HepG2 (cell line): ENCODE measurements at regions not wholly inside any gene's neighbourhood (a gene's known extent, or its start where the extent isn't known, plus 50 kb on each side); places are given as distances from the start of the nearest gene placed in this dataset.

Source experiments
- ATAC-seq: fragments of 200-7000 bp; cut with Tn5 transposase; 3 replicates; pipeline ENCODE4 v1.9.1; 2020; ENCODE audit warnings: mild to moderate bottlenecking, moderate library complexity
- BruUV-seq: library from RNA; stranded (reverse); fragments of 400-500 nt; replicated peaks from 2 replicates; lab custom pipeline; 2021; lab: Mats Ljungman, UMichigan
- CTCF ChIA-PET: fragments of 300-600 bp; formaldehyde crosslinking; extraction: SDS; loops from one replicate; lab custom pipeline; 2021; ENCODE audit warnings: low total read pairs, inconsistent platforms, low intra/inter-chr PET ratio; lab: Yijun Ruan, JAX
- POLR2A ChIA-PET: fragments of 350-600 bp; sonication (Branson Sonifier 250); formaldehyde crosslinking; loops from one replicate; lab custom pipeline; 2020; ENCODE audit warnings: antibody characterized with exemption, inconsistent platforms; lab: Yijun Ruan, JAX
- DNase-seq: peaks from one replicate; pipeline ENCODE4 v3.0.0-alpha.2; 2015; ENCODE audit warnings: low spot score
- FAIRE-seq: peaks from 3 replicates; lab custom pipeline; 2011; peaks lifted over from hg19 to GRCh38; lab: Jason Lieb, UNC
- H2AFZ ChIP-seq: one replicate; pipeline ENCODE4 v1.6.1; 2011; ENCODE audit warnings: low read length, inconsistent platforms
- H3K27ac ChIP-seq: fragments of 300-600 bp; 3 replicates; pipeline ENCODE4 v1.8.0; 2011; ENCODE audit warnings: mixed run types, mild to moderate bottlenecking, mixed read lengths, low read length, inconsistent platforms; ENCODE audit not compliant: insufficient read depth; ENCODE audit errors: extremely low read length
- H3K27me3 ChIP-seq, 2 experiments: fragments of 200-600 bp in 1 of 2; 2 replicates in 1 of 2; 3 replicates in 1 of 2; pipeline versions ENCODE4 v1.6.0 to v1.8.0; 2011; ENCODE audit warnings: low read length in 2 of 2, mild to moderate bottlenecking in 2 of 2, moderate library complexity in 2 of 2, inconsistent platforms in 1 of 2; ENCODE audit not compliant: insufficient read depth in 2 of 2, control insufficient read depth in 1 of 2
- H3K36me3 ChIP-seq, 2 experiments: fragments of 200-600 bp in 1 of 2; replicated peaks in 1 of 2; 2 replicates in 1 of 2; 3 replicates in 1 of 2; pipeline versions ENCODE4 v1.5.1 to v1.8.0; 2011; ENCODE audit warnings: low read length in 2 of 2, inconsistent platforms in 1 of 2; ENCODE audit not compliant: insufficient read depth in 2 of 2, control insufficient read depth in 1 of 2
- H3K4me1 ChIP-seq: 2 replicates; pipeline ENCODE4 v1.5.1; 2012; ENCODE audit warnings: low read length, inconsistent platforms; ENCODE audit not compliant: insufficient read depth
- H3K4me2 ChIP-seq: 2 replicates; pipeline ENCODE4 v1.6.0; 2011; ENCODE audit warnings: low read depth, low read length, inconsistent platforms
- H3K4me3 ChIP-seq, 3 experiments: fragments of 200-600 bp in 1 of 3; sonication (generic), shearing (Covaris generic) in 1 of 3; replicated peaks in 1 of 3; 2 replicates each; pipeline ENCODE4 v1.5.1; 2011 to 2016; ENCODE audit warnings: low read length in 3 of 3, inconsistent platforms in 2 of 3, low read depth in 2 of 3, mild to moderate bottlenecking in 2 of 3, control low read depth in 1 of 3, mixed read lengths in 1 of 3; ENCODE audit not compliant: insufficient read depth in 1 of 3
- H3K79me2 ChIP-seq: one replicate; pipeline ENCODE4 v1.6.1; 2011; ENCODE audit warnings: low read length, inconsistent platforms; ENCODE audit not compliant: insufficient read depth
- H3K9ac ChIP-seq: 2 replicates; pipeline ENCODE4 v1.6.0; 2011; ENCODE audit warnings: mild to moderate bottlenecking, low read depth, low read length, inconsistent platforms; ENCODE audit not compliant: insufficient read depth
- H3K9me3 ChIP-seq: 2 replicates; pipeline ENCODE4 v1.5.1; 2012; ENCODE audit warnings: mild to moderate bottlenecking, low read length
- H4K20me1 ChIP-seq: 2 replicates; pipeline ENCODE4 v1.6.0; 2011; ENCODE audit warnings: inconsistent platforms, mild to moderate bottlenecking, low read length, moderate library complexity; ENCODE audit not compliant: insufficient read depth
- HNF4A ChIP-seq: sonication (generic); formaldehyde crosslinking; IDR thresholded peaks from 2 replicates; pipeline ENCODE4 v1.4.0; 2020; ENCODE audit warnings: missing genetic modification reagents
- JARID2 ChIP-seq: sonication (generic); formaldehyde crosslinking; IDR thresholded peaks from 2 replicates; pipeline ENCODE4 v1.8.1; 2023; ENCODE audit warnings: missing genetic modification reagents, inconsistent platforms; ENCODE audit not compliant: insufficient replicate concordance
- KAT8 ChIP-seq: IDR thresholded peaks from 2 replicates; pipeline ENCODE4 v1.6.1; 2016; ENCODE audit warnings: missing genetic modification reagents, missing compliant biosample characterization
- MED8 ChIP-seq: sonication (generic); formaldehyde crosslinking; IDR thresholded peaks from 2 replicates; pipeline ENCODE4 v1.8.1; 2023; ENCODE audit warnings: mild to moderate bottlenecking, missing genetic modification reagents; ENCODE audit not compliant: insufficient replicate concordance
- PCBP2 ChIP-seq: fragments of 200-400 bp; formaldehyde crosslinking; optimal IDR thresholded peaks from 2 replicates; pipeline ENCODE3; 2018; ENCODE audit warnings: low read length, low read depth; ENCODE audit not compliant: poor library complexity, severe bottlenecking
- RARA ChIP-seq: IDR thresholded peaks from 2 replicates; pipeline ENCODE4 v1.6.1; 2016; ENCODE audit warnings: missing genetic modification reagents, missing compliant biosample characterization
- SOX6 ChIP-seq, 2 experiments: fragments of 450-650 bp in 1 of 2; sonication (generic) in 1 of 2; formaldehyde crosslinking in 1 of 2; IDR thresholded peaks; 2 replicates each; pipeline versions ENCODE4 v1.4.0 to v1.6.1; 2017 to 2020; ENCODE audit warnings: antibody characterized with exemption in 1 of 2, mild to moderate bottlenecking in 1 of 2, missing genetic modification reagents in 1 of 2
- TARDBP ChIP-seq: sonication (generic); formaldehyde crosslinking; IDR thresholded peaks from 2 replicates; pipeline ENCODE4 v1.8.0; 2022; ENCODE audit warnings: mild to moderate bottlenecking, missing genetic modification reagents
- ZNF235 ChIP-seq: sonication (generic); formaldehyde crosslinking; IDR thresholded peaks from 2 replicates; pipeline ENCODE4 v1.8.1; 2023; ENCODE audit warnings: mild to moderate bottlenecking, missing genetic modification reagents, borderline replicate concordance
- ZNF292 ChIP-seq: sonication (generic); formaldehyde crosslinking; IDR thresholded peaks from 2 replicates; pipeline ENCODE4 v1.8.1; 2022; ENCODE audit warnings: mild to moderate bottlenecking, low read depth, missing genetic modification reagents, borderline replicate concordance
- ZNF451 ChIP-seq: sonication (generic); formaldehyde crosslinking; IDR thresholded peaks from 2 replicates; pipeline ENCODE4 v1.5.0; 2020; ENCODE audit warnings: mild to moderate bottlenecking, missing genetic modification reagents
- ZNF510 ChIP-seq: sonication (generic); formaldehyde crosslinking; IDR thresholded peaks from 2 replicates; pipeline ENCODE4 v1.4.0; 2020; ENCODE audit warnings: low read depth, mild to moderate bottlenecking, missing genetic modification reagents
- WGBS: methylation state at CpG from one replicate; pipeline ENCODE4 v1.1.6; 2017; ENCODE audit warnings: low lambda C conversion rate; 5-methylcytosine and 5-hydroxymethylcytosine counted together
- in situ Hi-C: cut with HindIII; loops from 2 replicates; pipeline ENCODE4 v1.10.0; 2017; ENCODE audit warnings: low pct_unique_long_range_greater_than_20kb; ENCODE audit not compliant: extremely low pct_ligation_motif_present
- intact Hi-C: fragments of 100-400 bp; cut with micrococcal nuclease; formaldehyde crosslinking; loops from one replicate; pipeline ENCODE4 v1.10.0; 2022; ENCODE audit not compliant: unreplicated experiment
- TF ChIP-seq, protein P1 (sequence below): sonication (generic); formaldehyde crosslinking; IDR thresholded peaks from 2 replicates; pipeline ENCODE4 v1.5.1; 2020; ENCODE audit warnings: mild to moderate bottlenecking, missing genetic modification reagents, moderate library complexity
- TF ChIP-seq, protein P2 (sequence below): sonication (generic); formaldehyde crosslinking; IDR thresholded peaks from 2 replicates; pipeline ENCODE4 v1.8.1; 2022; ENCODE audit warnings: mild to moderate bottlenecking, missing genetic modification reagents
- TF ChIP-seq, protein P3 (sequence below): sonication (generic); formaldehyde crosslinking; IDR thresholded peaks from 2 replicates; pipeline ENCODE4 v1.8.0; 2022; ENCODE audit warnings: missing genetic modification reagents, mild to moderate bottlenecking, moderate library complexity, borderline replicate concordance
- TF ChIP-seq, protein P4 (sequence below): sonication (generic); formaldehyde crosslinking; IDR thresholded peaks from 2 replicates; pipeline ENCODE4 v1.4.0; 2020; ENCODE audit warnings: missing genetic modification reagents
- TF ChIP-seq, protein P5 (sequence below): IDR thresholded peaks from 2 replicates; pipeline ENCODE4 v1.6.1; 2016; ENCODE audit warnings: missing compliant biosample characterization, missing genetic modification reagents, borderline replicate concordance

DNA sequence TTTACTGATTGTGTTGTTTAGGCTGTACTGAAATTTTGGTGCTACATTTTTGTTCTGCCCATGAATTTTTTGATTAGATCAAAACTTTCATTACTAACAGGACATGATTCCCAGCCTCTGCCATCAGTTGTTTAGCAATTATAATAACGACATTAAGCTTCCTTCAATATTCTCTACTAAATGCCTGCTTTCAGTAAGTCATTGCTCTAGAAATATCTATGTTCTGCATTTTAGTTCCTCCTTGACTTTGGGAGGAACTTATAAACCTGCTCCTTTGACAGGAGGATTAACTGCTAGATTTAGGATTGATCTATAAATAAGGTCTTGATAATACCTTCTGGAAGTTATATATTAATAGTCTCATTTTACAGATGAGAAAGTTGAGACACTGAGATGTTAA is 269.1 kb downstream of the RAP2B start:
- no peak overlapping the region for H3K4me3 ChIP-seq
- 0% methylated on average over 1 of the region's 1 CpG for WGBS
- ATAC-seq (no peak), FAIRE-seq (no peak), DNase-seq (no peak)
- no peaks in the 10 kb centered on the region for H3K36me3 ChIP-seq
- ChIA-PET POLR2A (no interaction called here), CTCF (no interaction called here)
- no peak overlapping the region for H3K4me2 ChIP-seq
- intact Hi-C loops (no loop called here), in situ Hi-C loops (loop anchor here (25.0 kb wide), 1 partner anchor 394 kb away; no protein-coding TSS in a partner anchor)
- H2AFZ ChIP-seq = no peak overlapping the region
- H3K79me2 ChIP-seq = no peaks in the 10 kb centered on the region
- H4K20me1 ChIP-seq = no peaks in the 10 kb centered on the region
- H3K27me3 ChIP-seq = no peaks in the 10 kb centered on the region
- no peaks in the 10 kb centered on the region for H3K9me3 ChIP-seq
- H3K27ac ChIP-seq = no peak overlapping the region
- TF ChIP-seq ZNF510 (no peak), KAT8 (CRISPR knock-in tag) (no peak), SOX6 (IDR thresholded peaks at IDR 0.05) (no peak), SOX6 (CRISPR knock-in tag; IDR thresholded peaks at IDR 0.05) (no peak), ZNF235 (no peak), PCBP2 (no peak), TARDBP (no peak), ZNF451 (CRISPR knock-in tag) (no peak), RARA (no peak), HNF4A (CRISPR knock-in tag) (no peak), MED8 (CRISPR knock-in tag) (no peak), ZNF292 (CRISPR knock-in tag) (no peak), JARID2 (no peak)
- TF ChIP-seq, protein P1, sequence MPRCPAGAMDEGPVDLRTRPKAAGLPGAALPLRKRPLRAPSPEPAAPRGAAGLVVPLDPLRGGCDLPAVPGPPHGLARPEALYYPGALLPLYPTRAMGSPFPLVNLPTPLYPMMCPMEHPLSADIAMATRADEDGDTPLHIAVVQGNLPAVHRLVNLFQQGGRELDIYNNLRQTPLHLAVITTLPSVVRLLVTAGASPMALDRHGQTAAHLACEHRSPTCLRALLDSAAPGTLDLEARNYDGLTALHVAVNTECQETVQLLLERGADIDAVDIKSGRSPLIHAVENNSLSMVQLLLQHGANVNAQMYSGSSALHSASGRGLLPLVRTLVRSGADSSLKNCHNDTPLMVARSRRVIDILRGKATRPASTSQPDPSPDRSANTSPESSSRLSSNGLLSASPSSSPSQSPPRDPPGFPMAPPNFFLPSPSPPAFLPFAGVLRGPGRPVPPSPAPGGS = no peak
- TF ChIP-seq, protein P2, sequence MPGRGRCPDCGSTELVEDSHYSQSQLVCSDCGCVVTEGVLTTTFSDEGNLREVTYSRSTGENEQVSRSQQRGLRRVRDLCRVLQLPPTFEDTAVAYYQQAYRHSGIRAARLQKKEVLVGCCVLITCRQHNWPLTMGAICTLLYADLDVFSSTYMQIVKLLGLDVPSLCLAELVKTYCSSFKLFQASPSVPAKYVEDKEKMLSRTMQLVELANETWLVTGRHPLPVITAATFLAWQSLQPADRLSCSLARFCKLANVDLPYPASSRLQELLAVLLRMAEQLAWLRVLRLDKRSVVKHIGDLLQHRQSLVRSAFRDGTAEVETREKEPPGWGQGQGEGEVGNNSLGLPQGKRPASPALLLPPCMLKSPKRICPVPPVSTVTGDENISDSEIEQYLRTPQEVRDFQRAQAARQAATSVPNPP = no peak
- TF ChIP-seq, protein P3, sequence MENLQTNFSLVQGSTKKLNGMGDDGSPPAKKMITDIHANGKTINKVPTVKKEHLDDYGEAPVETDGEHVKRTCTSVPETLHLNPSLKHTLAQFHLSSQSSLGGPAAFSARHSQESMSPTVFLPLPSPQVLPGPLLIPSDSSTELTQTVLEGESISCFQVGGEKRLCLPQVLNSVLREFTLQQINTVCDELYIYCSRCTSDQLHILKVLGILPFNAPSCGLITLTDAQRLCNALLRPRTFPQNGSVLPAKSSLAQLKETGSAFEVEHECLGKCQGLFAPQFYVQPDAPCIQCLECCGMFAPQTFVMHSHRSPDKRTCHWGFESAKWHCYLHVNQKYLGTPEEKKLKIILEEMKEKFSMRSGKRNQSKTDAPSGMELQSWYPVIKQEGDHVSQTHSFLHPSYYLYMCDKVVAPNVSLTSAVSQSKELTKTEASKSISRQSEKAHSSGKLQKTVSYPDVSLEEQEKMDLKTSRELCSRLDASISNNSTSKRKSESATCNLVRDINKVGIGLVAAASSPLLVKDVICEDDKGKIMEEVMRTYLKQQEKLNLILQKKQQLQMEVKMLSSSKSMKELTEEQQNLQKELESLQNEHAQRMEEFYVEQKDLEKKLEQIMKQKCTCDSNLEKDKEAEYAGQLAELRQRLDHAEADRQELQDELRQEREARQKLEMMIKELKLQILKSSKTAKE (CRISPR knock-in tag) = no peak
- TF ChIP-seq, protein P4, sequence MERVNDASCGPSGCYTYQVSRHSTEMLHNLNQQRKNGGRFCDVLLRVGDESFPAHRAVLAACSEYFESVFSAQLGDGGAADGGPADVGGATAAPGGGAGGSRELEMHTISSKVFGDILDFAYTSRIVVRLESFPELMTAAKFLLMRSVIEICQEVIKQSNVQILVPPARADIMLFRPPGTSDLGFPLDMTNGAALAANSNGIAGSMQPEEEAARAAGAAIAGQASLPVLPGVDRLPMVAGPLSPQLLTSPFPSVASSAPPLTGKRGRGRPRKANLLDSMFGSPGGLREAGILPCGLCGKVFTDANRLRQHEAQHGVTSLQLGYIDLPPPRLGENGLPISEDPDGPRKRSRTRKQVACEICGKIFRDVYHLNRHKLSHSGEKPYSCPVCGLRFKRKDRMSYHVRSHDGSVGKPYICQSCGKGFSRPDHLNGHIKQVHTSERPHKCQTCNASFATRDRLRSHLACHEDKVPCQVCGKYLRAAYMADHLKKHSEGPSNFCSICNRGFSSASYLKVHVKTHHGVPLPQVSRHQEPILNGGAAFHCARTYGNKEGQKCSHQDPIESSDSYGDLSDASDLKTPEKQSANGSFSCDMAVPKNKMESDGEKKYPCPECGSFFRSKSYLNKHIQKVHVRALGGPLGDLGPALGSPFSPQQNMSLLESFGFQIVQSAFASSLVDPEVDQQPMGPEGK (CRISPR knock-in tag) = no peak
- TF ChIP-seq, protein P5, sequence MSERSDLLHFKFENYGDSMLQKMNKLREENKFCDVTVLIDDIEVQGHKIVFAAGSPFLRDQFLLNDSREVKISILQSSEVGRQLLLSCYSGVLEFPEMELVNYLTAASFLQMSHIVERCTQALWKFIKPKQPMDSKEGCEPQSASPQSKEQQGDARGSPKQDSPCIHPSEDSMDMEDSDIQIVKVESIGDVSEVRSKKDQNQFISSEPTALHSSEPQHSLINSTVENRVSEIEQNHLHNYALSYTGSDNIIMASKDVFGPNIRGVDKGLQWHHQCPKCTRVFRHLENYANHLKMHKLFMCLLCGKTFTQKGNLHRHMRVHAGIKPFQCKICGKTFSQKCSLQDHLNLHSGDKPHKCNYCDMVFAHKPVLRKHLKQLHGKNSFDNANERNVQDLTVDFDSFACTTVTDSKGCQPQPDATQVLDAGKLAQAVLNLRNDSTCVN (CRISPR knock-in tag) = no peak
- H3K9ac ChIP-seq = no peak overlapping the region
- H3K4me1 ChIP-seq = no peaks in the 10 kb centered on the region
- no TSS peak for BruUV-seq
